ENCODE measurements at regions not wholly inside any gene's neighbourhood (a gene's known extent, or its start where the extent isn't known, plus 50 kb on each side); places are given as distances from the start of the nearest gene placed in this dataset.

DNA sequence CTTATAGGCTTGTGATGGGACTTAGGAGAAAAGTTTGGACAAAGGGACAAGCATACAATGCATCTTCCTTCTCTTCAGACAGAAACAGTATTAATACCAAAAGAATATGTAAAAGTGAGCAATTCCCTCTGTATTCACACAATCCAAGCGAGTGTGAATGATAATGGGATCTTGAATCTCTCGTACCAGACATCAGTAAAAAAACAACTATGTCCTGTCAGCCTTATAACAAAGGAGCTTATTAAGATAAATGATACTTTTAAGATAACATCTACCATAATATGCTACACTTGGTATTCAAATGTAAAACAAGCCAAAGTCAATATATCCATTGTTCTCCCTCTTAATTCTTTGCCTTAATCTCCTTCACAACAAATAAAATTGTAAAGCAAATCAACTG, 288.6 kb upstream of the CNTN6 start:
- TF ChIP-seq, protein P1, sequence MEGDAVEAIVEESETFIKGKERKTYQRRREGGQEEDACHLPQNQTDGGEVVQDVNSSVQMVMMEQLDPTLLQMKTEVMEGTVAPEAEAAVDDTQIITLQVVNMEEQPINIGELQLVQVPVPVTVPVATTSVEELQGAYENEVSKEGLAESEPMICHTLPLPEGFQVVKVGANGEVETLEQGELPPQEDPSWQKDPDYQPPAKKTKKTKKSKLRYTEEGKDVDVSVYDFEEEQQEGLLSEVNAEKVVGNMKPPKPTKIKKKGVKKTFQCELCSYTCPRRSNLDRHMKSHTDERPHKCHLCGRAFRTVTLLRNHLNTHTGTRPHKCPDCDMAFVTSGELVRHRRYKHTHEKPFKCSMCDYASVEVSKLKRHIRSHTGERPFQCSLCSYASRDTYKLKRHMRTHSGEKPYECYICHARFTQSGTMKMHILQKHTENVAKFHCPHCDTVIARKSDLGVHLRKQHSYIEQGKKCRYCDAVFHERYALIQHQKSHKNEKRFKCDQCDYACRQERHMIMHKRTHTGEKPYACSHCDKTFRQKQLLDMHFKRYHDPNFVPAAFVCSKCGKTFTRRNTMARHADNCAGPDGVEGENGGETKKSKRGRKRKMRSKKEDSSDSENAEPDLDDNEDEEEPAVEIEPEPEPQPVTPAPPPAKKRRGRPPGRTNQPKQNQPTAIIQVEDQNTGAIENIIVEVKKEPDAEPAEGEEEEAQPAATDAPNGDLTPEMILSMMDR (IDR thresholded peaks at IDR 0.05; ENCODE audit: insufficient read depth, low read depth, low read length), result no peak
- no peak for DNase-seq (ENCODE audit: low read depth)

GRCh38 chr3:805326-805725, 287.5 kb upstream of the CNTN6 start:
- TF ChIP-seq, protein P1 (IDR thresholded peaks at IDR 0.05; ENCODE audit: insufficient read depth, low read depth, low read length), result no peak
- no peak for DNase-seq (ENCODE audit: low read depth)

More for the DNA sequence above, 288.6 kb upstream of the CNTN6 start:
- no peak overlapping the region for H3K4me3 ChIP-seq (ENCODE audit: low read depth, low read length)

DNA sequence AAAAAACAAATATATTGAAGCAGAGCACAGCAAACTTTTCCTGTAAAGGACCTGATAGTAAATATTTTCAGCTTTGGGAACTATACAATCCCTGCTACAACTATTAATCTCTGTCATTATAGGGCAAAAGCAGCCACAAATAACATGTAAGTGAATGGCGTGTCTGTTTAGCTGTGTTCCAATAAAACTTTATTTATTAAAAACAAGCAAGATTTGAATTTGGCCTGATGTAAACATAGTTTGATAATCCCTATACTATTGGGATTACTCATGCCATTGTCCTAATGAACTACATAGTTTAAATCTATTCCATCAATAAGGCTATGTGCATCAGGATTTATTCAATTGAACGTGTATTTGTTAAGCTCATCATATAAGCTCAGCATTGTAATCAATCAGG, 286.8 kb upstream of the CNTN6 start:
- no peak overlapping the region for H3K4me3 ChIP-seq (ENCODE audit: low read depth, low read length)
- no peak for DNase-seq (ENCODE audit: low read depth)
- TF ChIP-seq, protein P1 (IDR thresholded peaks at IDR 0.05; ENCODE audit: insufficient read depth, low read depth, low read length), result no peak

More at GRCh38 chr3:805326-805725, 287.5 kb upstream of the CNTN6 start:
- H3K4me3 ChIP-seq (ENCODE audit: low read depth, low read length), result no peak overlapping the region

GRCh38 chr3:816605-817004, 276.2 kb upstream of the CNTN6 start:
- H3K4me3 ChIP-seq (ENCODE audit: low read depth, low read length), result no peak overlapping the region
- TF ChIP-seq, protein P1 (IDR thresholded peaks at IDR 0.05; ENCODE audit: insufficient read depth, low read depth, low read length), result no peak
- no peak for DNase-seq (ENCODE audit: low read depth)

DNA sequence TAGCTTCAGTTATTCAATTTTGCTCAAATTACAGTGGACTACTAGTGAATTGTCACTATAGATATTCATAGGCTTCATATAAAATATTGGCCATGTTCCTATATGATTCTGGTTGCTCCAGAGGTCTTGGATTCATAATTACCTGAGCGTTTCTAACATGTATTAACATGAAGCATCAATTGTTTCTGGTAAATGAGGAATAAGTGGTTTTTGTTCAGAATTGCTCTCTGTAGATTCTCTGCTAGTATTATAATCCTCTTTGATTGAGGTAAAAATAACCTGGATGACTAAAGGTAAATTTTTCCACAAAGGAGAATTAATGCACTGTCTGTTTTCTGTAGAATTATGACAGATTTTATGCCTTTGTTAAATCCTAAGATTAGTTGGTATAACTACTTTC, 258.1 kb upstream of the CNTN6 start:
- no peak for DNase-seq (ENCODE audit: low read depth)
- H3K4me3 ChIP-seq (ENCODE audit: low read depth, low read length), result no peak overlapping the region
- TF ChIP-seq, protein P1 (IDR thresholded peaks at IDR 0.05; ENCODE audit: insufficient read depth, low read depth, low read length), result no peak

GRCh38 chr3:835096-835495, 257.7 kb upstream of the CNTN6 start:
- TF ChIP-seq, protein P1 (IDR thresholded peaks at IDR 0.05; ENCODE audit: insufficient read depth, low read depth, low read length), result no peak
- no peak for DNase-seq (ENCODE audit: low read depth)
- H3K4me3 ChIP-seq (ENCODE audit: low read depth, low read length), result no peak overlapping the region

GRCh38 chr3:839981-840380, 252.8 kb upstream of the CNTN6 start:
- no peak overlapping the region for H3K4me3 ChIP-seq (ENCODE audit: low read depth, low read length)
- TF ChIP-seq, protein P1 (IDR thresholded peaks at IDR 0.05; ENCODE audit: insufficient read depth, low read depth, low read length), result no peak
- DNase-seq (ENCODE audit: low read depth), result no peak
